ENCODE measurements at regions not wholly inside any gene's neighbourhood (a gene's known extent, or its start where the extent isn't known, plus 50 kb on each side); places are given as distances from the start of the nearest gene placed in this dataset.
"Not testable (repeated sequence)": the region's sequence is repeated elsewhere in the genome, so short reads cannot be mapped to it uniquely, and the experiment has no call there.

- Histone ChIP-seq H3K4me3 (no peak overlapping the region), H3K4me2 (no peak overlapping the region), H3K4me1 (no peaks in the 10 kb centered on the region), H3K9ac (no peak overlapping the region), H3K27ac (no peak overlapping the region), H3K9me3 (no peaks in the 10 kb centered on the region), H3K27me3 (no peaks in the 10 kb centered on the region), H3K36me3 (no peaks in the 10 kb centered on the region), H4K20me1 (no peaks in the 10 kb centered on the region)
- no peak for TF ChIP-seq Cebpa-rat (IDR thresholded peaks at IDR 0.05)
Measured at GRCh38 chr3:15899388-15899787, 101.6 kb upstream of the ANKRD28 start.

- H3K9me3 ChIP-seq: no peaks in the 10 kb centered on the region
- H3K27me3 ChIP-seq: no peaks in the 10 kb centered on the region
- no peak overlapping the region for H3K4me3 ChIP-seq
- H3K4me2 ChIP-seq: no peak overlapping the region
- TF ChIP-seq Cebpa-rat (IDR thresholded peaks at IDR 0.05): no peak
- no peaks in the 10 kb centered on the region for H4K20me1 ChIP-seq
- no peak overlapping the region for H3K27ac ChIP-seq
- H3K4me1 ChIP-seq: no peaks in the 10 kb centered on the region
- no peak overlapping the region for H3K9ac ChIP-seq
- no peaks in the 10 kb centered on the region for H3K36me3 ChIP-seq
Measured at GRCh38 chr3:15903164-15903563, 105.4 kb upstream of the ANKRD28 start.

- H3K4me2 ChIP-seq: no peak overlapping the region
- no peaks in the 10 kb centered on the region for H3K9me3 ChIP-seq
- no peak overlapping the region for H3K9ac ChIP-seq
- H3K4me1 ChIP-seq: no peaks in the 10 kb centered on the region
- H3K4me3 ChIP-seq: no peak overlapping the region
- H4K20me1 ChIP-seq: no peaks in the 10 kb centered on the region
- no peak overlapping the region for H3K27ac ChIP-seq
- TF ChIP-seq Cebpa-rat (IDR thresholded peaks at IDR 0.05): no peak
- no peaks in the 10 kb centered on the region for H3K27me3 ChIP-seq
- no peaks in the 10 kb centered on the region for H3K36me3 ChIP-seq
Measured at GRCh38 chr3:15903759-15904720, 106.3 kb upstream of the ANKRD28 start.

- no peaks in the 10 kb centered on the region for H3K4me1 ChIP-seq
- TF ChIP-seq Cebpa-rat (IDR thresholded peaks at IDR 0.05): no peak
- H3K9me3 ChIP-seq: no peaks in the 10 kb centered on the region
- no peaks in the 10 kb centered on the region for H4K20me1 ChIP-seq
- no peak overlapping the region for H3K4me2 ChIP-seq
- H3K9ac ChIP-seq: no peak overlapping the region
- H3K27ac ChIP-seq: no peak overlapping the region
- H3K4me3 ChIP-seq: no peak overlapping the region
- no peaks in the 10 kb centered on the region for H3K27me3 ChIP-seq
- H3K36me3 ChIP-seq: no peaks in the 10 kb centered on the region
Measured at GRCh38 chr3:15905041-15905440, 107.3 kb upstream of the ANKRD28 start.

GRCh38 chr3:15907403-15907802 is 109.6 kb upstream of the ANKRD28 start:
- not testable (repeated sequence) for H3K4me3 ChIP-seq, H4K20me1 ChIP-seq, H3K4me2 ChIP-seq, H3K36me3 ChIP-seq, H3K27ac ChIP-seq, H3K9me3 ChIP-seq, H3K9ac ChIP-seq, H3K4me1 ChIP-seq, H3K27me3 ChIP-seq

GRCh38 chr3:15918988-15919387 is 121.2 kb upstream of the ANKRD28 start:
- Histone ChIP-seq H3K27me3 (no peaks in the 10 kb centered on the region), H3K9ac (no peak overlapping the region), H3K36me3 (no peaks in the 10 kb centered on the region), H3K9me3 (peaks cover 9% of the 10 kb centered on the region), H3K4me3 (no peak overlapping the region), H3K4me1 (no peaks in the 10 kb centered on the region), H3K27ac (no peak overlapping the region), H4K20me1 (no peaks in the 10 kb centered on the region), H3K4me2 (no peak overlapping the region)
- TF ChIP-seq Cebpa-rat (IDR thresholded peaks at IDR 0.05): no peak

- TF ChIP-seq Cebpa-rat (IDR thresholded peaks at IDR 0.05): no peak
- Histone ChIP-seq H3K4me3 (no peak overlapping the region), H3K9me3 (no peaks in the 10 kb centered on the region; the same call in 1 of the 2 replicates), H3K27ac (no peak overlapping the region), H3K36me3 (no peaks in the 10 kb centered on the region), H4K20me1 (no peaks in the 10 kb centered on the region), H3K4me1 (no peaks in the 10 kb centered on the region), H3K9ac (no peak overlapping the region), H3K4me2 (no peak overlapping the region), H3K27me3 (no peaks in the 10 kb centered on the region)
Measured at GRCh38 chr3:15919971-15920370, 122.2 kb upstream of the ANKRD28 start.

GRCh38 chr3:15923640-15924405 is 126.0 kb upstream of the ANKRD28 start:
- Histone ChIP-seq H3K27me3 (no peaks in the 10 kb centered on the region), H3K4me2 (no peak overlapping the region), H3K36me3 (no peaks in the 10 kb centered on the region), H4K20me1 (no peaks in the 10 kb centered on the region), H3K9me3 (no peaks in the 10 kb centered on the region), H3K4me3 (no peak overlapping the region), H3K27ac (no peak overlapping the region), H3K4me1 (no peaks in the 10 kb centered on the region), H3K9ac (no peak overlapping the region)
- no peak for TF ChIP-seq Cebpa-rat (IDR thresholded peaks at IDR 0.05)

GRCh38 chr3:15924914-15925313 is 127.1 kb upstream of the ANKRD28 start:
- Histone ChIP-seq H3K36me3 (no peaks in the 10 kb centered on the region), H3K4me1 (no peaks in the 10 kb centered on the region), H3K4me3 (no peak overlapping the region), H3K27ac (no peak overlapping the region), H3K4me2 (no peak overlapping the region), H4K20me1 (no peaks in the 10 kb centered on the region), H3K27me3 (no peaks in the 10 kb centered on the region), H3K9me3 (no peaks in the 10 kb centered on the region), H3K9ac (no peak overlapping the region)
- no peak for TF ChIP-seq Cebpa-rat (IDR thresholded peaks at IDR 0.05)

GRCh38 chr3:15926871-15927270 is 129.1 kb upstream of the ANKRD28 start:
- H3K4me1 ChIP-seq: peaks cover 1% of the 10 kb centered on the region
- no peak overlapping the region for H3K9ac ChIP-seq
- no peak overlapping the region for H3K27ac ChIP-seq
- no peaks in the 10 kb centered on the region for H4K20me1 ChIP-seq
- no peaks in the 10 kb centered on the region for H3K27me3 ChIP-seq
- no peaks in the 10 kb centered on the region for H3K9me3 ChIP-seq
- no peaks in the 10 kb centered on the region for H3K36me3 ChIP-seq
- no peak for TF ChIP-seq Cebpa-rat (IDR thresholded peaks at IDR 0.05)
- no peak overlapping the region for H3K4me2 ChIP-seq
- no peak overlapping the region for H3K4me3 ChIP-seq

All from BLaER1 (cell line).